ENCODE measurements at regions not wholly inside any gene's neighbourhood (a gene's known extent, or its start where the extent isn't known, plus 50 kb on each side); places are given as distances from the start of the nearest gene placed in this dataset.

DNA sequence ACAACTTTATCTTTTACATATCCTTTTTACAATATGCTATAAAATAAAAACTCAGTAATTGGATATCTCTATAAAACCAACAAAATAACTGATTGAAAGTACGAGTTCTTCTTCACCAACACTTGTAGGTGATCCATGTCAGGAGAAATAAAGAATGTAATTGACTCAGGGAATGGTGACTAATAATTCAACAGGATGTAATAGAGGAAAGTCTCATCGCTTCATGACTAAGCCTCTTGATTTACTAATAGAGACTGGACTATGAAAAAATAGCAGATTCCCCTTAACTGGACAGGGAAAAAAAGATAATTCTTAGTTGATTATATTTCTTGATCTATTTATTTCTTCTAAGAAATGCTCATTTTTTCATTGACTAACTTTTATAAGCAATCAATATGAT lies 507.7 kb upstream of the PTGER4 start:
- H2BK12ac ChIP-seq (ENCODE audit: insufficient read length, low read depth, low read length): no peak overlapping the region
- H4K5ac ChIP-seq (ENCODE audit: insufficient read length, low read depth, low read length): no peak overlapping the region
- no peaks in the 10 kb centered on the region for H3K9me3 ChIP-seq (ENCODE audit: control insufficient read depth, low read depth, low read length)
- no peak overlapping the region for H2BK20ac ChIP-seq (ENCODE audit: low read depth, low read length, poor library complexity, severe bottlenecking)
- H3T11ph ChIP-seq (ENCODE audit: low read length): no peak overlapping the region
- no peak overlapping the region for H3K4me3 Mint-ChIP-seq
- no peak for DNase-seq
- TF ChIP-seq, protein P1, sequence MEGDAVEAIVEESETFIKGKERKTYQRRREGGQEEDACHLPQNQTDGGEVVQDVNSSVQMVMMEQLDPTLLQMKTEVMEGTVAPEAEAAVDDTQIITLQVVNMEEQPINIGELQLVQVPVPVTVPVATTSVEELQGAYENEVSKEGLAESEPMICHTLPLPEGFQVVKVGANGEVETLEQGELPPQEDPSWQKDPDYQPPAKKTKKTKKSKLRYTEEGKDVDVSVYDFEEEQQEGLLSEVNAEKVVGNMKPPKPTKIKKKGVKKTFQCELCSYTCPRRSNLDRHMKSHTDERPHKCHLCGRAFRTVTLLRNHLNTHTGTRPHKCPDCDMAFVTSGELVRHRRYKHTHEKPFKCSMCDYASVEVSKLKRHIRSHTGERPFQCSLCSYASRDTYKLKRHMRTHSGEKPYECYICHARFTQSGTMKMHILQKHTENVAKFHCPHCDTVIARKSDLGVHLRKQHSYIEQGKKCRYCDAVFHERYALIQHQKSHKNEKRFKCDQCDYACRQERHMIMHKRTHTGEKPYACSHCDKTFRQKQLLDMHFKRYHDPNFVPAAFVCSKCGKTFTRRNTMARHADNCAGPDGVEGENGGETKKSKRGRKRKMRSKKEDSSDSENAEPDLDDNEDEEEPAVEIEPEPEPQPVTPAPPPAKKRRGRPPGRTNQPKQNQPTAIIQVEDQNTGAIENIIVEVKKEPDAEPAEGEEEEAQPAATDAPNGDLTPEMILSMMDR (conservative IDR thresholded peaks at IDR 0.05): no peak
- H3K18ac ChIP-seq (ENCODE audit: insufficient read length, low read depth, low read length): no peak overlapping the region
- H3K4me1 ChIP-seq (ENCODE audit: insufficient read depth, low read length): no peaks in the 10 kb centered on the region
- H2BK5ac ChIP-seq (ENCODE audit: insufficient read length, low read length): no peak overlapping the region
- no peak overlapping the region for H4K8ac ChIP-seq (replicated peaks; ENCODE audit: insufficient read length, low read depth, low read length)
- H2BK120ac ChIP-seq (ENCODE audit: low read depth, low read length, poor library complexity, severe bottlenecking): no peak overlapping the region
- H3K36me3 Mint-ChIP-seq (ENCODE audit: insufficient read depth in 1 of 3, low read depth in 3 of 3): peaks cover 14 to 38% (median 26%) of the 10 kb centered on the region in 3 experiments
- no peak overlapping the region for H3K56ac ChIP-seq (ENCODE audit: insufficient read length, low read depth, low read length)
- H2AK5ac ChIP-seq (ENCODE audit: insufficient read length, low read length): no peak overlapping the region
- H3K23me2 ChIP-seq (ENCODE audit: insufficient read length, low read depth, low read length, poor library complexity, severe bottlenecking): no peaks in the 10 kb centered on the region
- H3K27ac ChIP-seq (ENCODE audit: insufficient read length, low read depth, low read length): no peak overlapping the region
- H3K27me3 ChIP-seq (ENCODE audit: insufficient read depth, low read length): no peaks in the 10 kb centered on the region
- H3K79me2 ChIP-seq (ENCODE audit: insufficient read depth, low read length): no peaks in the 10 kb centered on the region
- no peak overlapping the region for H3K4ac ChIP-seq (ENCODE audit: low read depth, low read length)
- WGBS (ENCODE audit: extremely low coverage, insufficient read length, low lambda C conversion rate): no CpG with 5 or more reads among the region's 2 CpGs
- no peaks in the 10 kb centered on the region for H3K27me3 Mint-ChIP-seq (ENCODE audit: low read depth)
- no peak overlapping the region for H3K4me2 ChIP-seq (ENCODE audit: insufficient read depth, insufficient read length, low read length)
- H2BK15ac ChIP-seq (ENCODE audit: low read depth, low read length): no peak overlapping the region
- no peaks in the 10 kb centered on the region for H4K20me1 ChIP-seq (ENCODE audit: control insufficient read depth, insufficient read depth, insufficient read length)
- H3K23ac ChIP-seq (ENCODE audit: insufficient read length, low read depth, low read length): no peak overlapping the region
- no peak overlapping the region for H3K27ac Mint-ChIP-seq
- no peak overlapping the region for H3K9ac ChIP-seq (ENCODE audit: extremely low read depth, insufficient read length, low read length)
- H3K4me1 Mint-ChIP-seq: no peaks in the 10 kb centered on the region
- no peaks in the 10 kb centered on the region for H3K79me1 ChIP-seq (ENCODE audit: insufficient read depth, low read depth, low read length, poor library complexity, severe bottlenecking)
- H3K14ac ChIP-seq (ENCODE audit: insufficient read depth, low read length): no peak overlapping the region
- H4K91ac ChIP-seq (ENCODE audit: insufficient read length, low read depth, low read length): no peak overlapping the region
- no peak overlapping the region for H2AFZ ChIP-seq (ENCODE audit: low read length)
- peaks cover 39 to 50% of the 10 kb centered on the region in 2 experiments for H3K9me3 Mint-ChIP-seq

Data from H9 (cell line).